Prostate gland (tissue), 2 donors: ENCODE measurements at regions not wholly inside any gene's neighbourhood (a gene's known extent, or its start where the extent isn't known, plus 50 kb on each side); places are given as distances from the start of the nearest gene placed in this dataset.

Source experiments
- DNase-seq: peaks from one replicate; pipeline ENCODE4 v3.0.0-alpha.2; 2019; ENCODE audit warnings: low spot score
- H3K27ac ChIP-seq, 2 donors: fragments of 200-600 bp; sonication (generic); 2 replicates each; pipeline ENCODE4 v1.5.1; 2017 to 2019
- H3K27me3 ChIP-seq: fragments of 200-600 bp; sonication (generic); replicated peaks from 2 replicates; pipeline ENCODE4 v1.5.1; 2019; ENCODE audit not compliant: insufficient read depth
- H3K36me3 ChIP-seq, 2 donors: fragments of 200-600 bp; sonication (generic); 1 replicate in 1 of 2; 2 replicates in 1 of 2; pipeline versions ENCODE4 v1.5.1 to v1.8.1; 2017 to 2019
- H3K4me1 ChIP-seq: fragments of 200-600 bp; sonication (generic); replicated peaks from 2 replicates; pipeline ENCODE4 v1.5.1; 2019
- H3K4me3 ChIP-seq, 2 donors: fragments of 200-600 bp; sonication (generic); 2 replicates each; pipeline ENCODE4 v1.5.1; 2017 to 2019
- H3K9me3 ChIP-seq: fragments of 200-600 bp; sonication (generic); 2 replicates; pipeline ENCODE4 v1.5.1; 2017
- CTCF ChIP-seq, 4 experiments: fragments of 200-600 bp in 2 of 4; fragments of 450-650 bp in 2 of 4; sonication (generic) in 2 of 4; IDR thresholded peaks; 1 replicate in 3 of 4; 2 replicates in 1 of 4; pipeline ENCODE4 v1.5.1; 2016 to 2019; ENCODE audit warnings: antibody characterized with exemption in 4 of 4, mild to moderate bottlenecking in 2 of 4, moderate library complexity in 2 of 4
- POLR2A ChIP-seq: fragments of 450-650 bp; IDR thresholded peaks from one replicate; pipeline ENCODE4 v1.6.1; 2016; ENCODE audit warnings: antibody characterized with exemption, mild to moderate bottlenecking
- POLR2AphosphoS5 ChIP-seq: sonication (generic); formaldehyde crosslinking; IDR thresholded peaks from one replicate; pipeline ENCODE4 v1.6.1; 2017; ENCODE audit warnings: antibody characterized with exemption
- WGBS: methylation state at CpG from one replicate; pipeline ENCODE4 v1.1.5; 2018; 5-methylcytosine and 5-hydroxymethylcytosine counted together
- intact Hi-C: fragments of 100-400 bp; cut with DNase I; formaldehyde crosslinking; loops from one replicate; pipeline ENCODE4 v1.14.2; 2022

DNA sequence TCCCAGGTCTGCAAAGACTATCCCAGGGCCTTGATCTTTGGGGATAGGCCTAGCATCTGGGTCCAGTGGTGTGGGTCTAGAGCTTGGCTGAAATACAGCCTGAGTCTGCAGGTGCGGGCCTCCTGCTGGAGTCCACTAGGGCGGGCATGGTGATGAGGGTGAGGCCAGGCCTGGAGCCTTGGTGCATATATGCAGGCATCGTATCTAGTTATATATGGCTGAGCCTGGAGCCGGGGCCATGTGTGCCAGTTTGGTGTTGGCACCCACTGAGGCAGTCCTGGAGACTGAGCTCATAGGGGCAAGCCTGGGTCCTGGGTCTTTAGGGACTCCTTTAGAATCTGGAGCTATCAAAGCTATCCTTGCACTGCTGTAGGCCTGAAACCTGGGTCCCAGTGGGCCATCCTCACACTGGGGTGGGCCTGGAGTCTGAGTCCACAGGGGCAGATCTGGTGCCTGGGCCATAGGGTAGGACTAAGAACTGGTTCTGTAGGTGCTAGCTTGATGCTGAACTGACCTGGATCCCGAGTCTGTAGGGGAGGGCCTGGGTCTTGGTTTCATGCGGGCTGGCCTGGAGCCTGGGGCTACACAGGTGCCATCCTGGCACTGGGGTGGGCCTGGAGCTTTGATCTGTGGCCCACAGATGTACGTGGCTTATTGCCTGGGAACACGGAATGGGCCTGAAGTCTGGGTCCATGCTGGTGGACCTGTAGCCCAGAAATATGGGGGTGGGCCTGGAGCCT lies 346.5 kb upstream of the MEF2C start:
- no peaks in the 10 kb centered on the region for H3K36me3 ChIP-seq
- intact Hi-C loops, result no loop called here
- TF ChIP-seq POLR2AphosphoS5, result no peak
- TF ChIP-seq POLR2A, result no peak
- no peak for TF ChIP-seq CTCF (IDR thresholded peaks at IDR 0.05)
- WGBS, result 97% methylated on average over 8 of the region's 8 CpGs
- H3K4me1 ChIP-seq, result no peaks in the 10 kb centered on the region
- H3K27ac ChIP-seq, result no peak overlapping the region
- no peak for DNase-seq
- H3K9me3 ChIP-seq, result no peaks in the 10 kb centered on the region
- no peaks in the 10 kb centered on the region for H3K27me3 ChIP-seq
- no peak overlapping the region for H3K4me3 ChIP-seq

DNA sequence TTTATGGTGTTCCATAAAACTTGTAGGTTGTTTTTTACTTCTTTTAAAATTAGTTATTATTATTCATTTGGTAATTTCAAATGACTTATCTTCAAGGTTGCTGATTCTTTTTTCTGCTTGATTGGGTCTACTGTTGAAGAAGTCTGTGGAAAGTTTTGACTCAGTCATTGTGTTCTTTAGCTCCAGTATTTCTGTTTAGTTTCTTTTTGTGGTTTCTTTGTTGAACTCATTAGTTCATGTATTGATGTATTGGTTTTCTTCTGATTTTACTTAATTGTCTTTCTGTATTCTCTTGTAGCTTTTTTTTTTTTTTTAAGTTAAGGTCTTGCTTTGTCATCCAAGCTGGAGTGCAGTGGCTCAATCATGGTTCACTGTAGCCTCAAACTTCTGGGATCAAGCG lies 345.4 kb upstream of the MEF2C start:
- Histone ChIP-seq H3K4me3 (no peak overlapping the region), H3K27me3 (no peaks in the 10 kb centered on the region), H3K9me3 (no peaks in the 10 kb centered on the region), H3K4me1 (no peaks in the 10 kb centered on the region), H3K36me3 (no peaks in the 10 kb centered on the region), H3K27ac (no peak overlapping the region)
- DNase-seq, result no peak
- no peak for TF ChIP-seq POLR2AphosphoS5
- TF ChIP-seq CTCF (IDR thresholded peaks at IDR 0.05), result no peak
- TF ChIP-seq POLR2A, result no peak
- intact Hi-C loops, result no loop called here
- 97% methylated on average over 1 of the region's 1 CpG for WGBS

- intact Hi-C loops, result no loop called here
These were observed 335.4 kb upstream of the MEF2C start for GRCh38 chr5:89218364-89218763.

GRCh38 chr5:89216606-89217005 lies 333.6 kb upstream of the MEF2C start:
- 95% methylated on average over 3 of the region's 3 CpGs for WGBS
- no peak overlapping the region for H3K27ac ChIP-seq

More at GRCh38 chr5:89218364-89218763, 335.4 kb upstream of the MEF2C start:
- DNase-seq, result no peak
- no peaks in the 10 kb centered on the region for H3K4me1 ChIP-seq
- H3K36me3 ChIP-seq, result no peaks in the 10 kb centered on the region
- TF ChIP-seq POLR2A, result no peak
- no peaks in the 10 kb centered on the region for H3K9me3 ChIP-seq
- no peak overlapping the region for H3K4me3 ChIP-seq
- no peak overlapping the region for H3K27ac ChIP-seq
- WGBS, result 70% methylated on average over 3 of the region's 3 CpGs
- H3K27me3 ChIP-seq, result no peaks in the 10 kb centered on the region

GRCh38 chr5:89213573-89213972 lies 330.6 kb upstream of the MEF2C start:
- 28% methylated on average over 1 of the region's 1 CpG for WGBS
- TF ChIP-seq POLR2A (no peak), POLR2AphosphoS5 (no peak), CTCF (IDR thresholded peaks at IDR 0.05) (no peak)
- intact Hi-C loops, result no loop called here
- Histone ChIP-seq H3K27me3 (no peaks in the 10 kb centered on the region), H3K4me1 (no peaks in the 10 kb centered on the region), H3K27ac (no peak overlapping the region), H3K4me3 (no peak overlapping the region), H3K9me3 (no peaks in the 10 kb centered on the region), H3K36me3 (no peaks in the 10 kb centered on the region)
- DNase-seq, result no peak

More at GRCh38 chr5:89216606-89217005, 333.6 kb upstream of the MEF2C start:
- Histone ChIP-seq H3K4me3 (no peak overlapping the region), H3K4me1 (no peaks in the 10 kb centered on the region), H3K36me3 (no peaks in the 10 kb centered on the region), H3K9me3 (no peaks in the 10 kb centered on the region), H3K27me3 (no peaks in the 10 kb centered on the region)
- intact Hi-C loops, result no loop called here
- TF ChIP-seq POLR2A (no peak), POLR2AphosphoS5 (no peak), CTCF (IDR thresholded peaks at IDR 0.05) (no peak)
- DNase-seq, result no peak
